ENCODE measurements at regions not wholly inside any gene's neighbourhood (a gene's known extent, or its start where the extent isn't known, plus 50 kb on each side); places are given as distances from the start of the nearest gene placed in this dataset.

DNA sequence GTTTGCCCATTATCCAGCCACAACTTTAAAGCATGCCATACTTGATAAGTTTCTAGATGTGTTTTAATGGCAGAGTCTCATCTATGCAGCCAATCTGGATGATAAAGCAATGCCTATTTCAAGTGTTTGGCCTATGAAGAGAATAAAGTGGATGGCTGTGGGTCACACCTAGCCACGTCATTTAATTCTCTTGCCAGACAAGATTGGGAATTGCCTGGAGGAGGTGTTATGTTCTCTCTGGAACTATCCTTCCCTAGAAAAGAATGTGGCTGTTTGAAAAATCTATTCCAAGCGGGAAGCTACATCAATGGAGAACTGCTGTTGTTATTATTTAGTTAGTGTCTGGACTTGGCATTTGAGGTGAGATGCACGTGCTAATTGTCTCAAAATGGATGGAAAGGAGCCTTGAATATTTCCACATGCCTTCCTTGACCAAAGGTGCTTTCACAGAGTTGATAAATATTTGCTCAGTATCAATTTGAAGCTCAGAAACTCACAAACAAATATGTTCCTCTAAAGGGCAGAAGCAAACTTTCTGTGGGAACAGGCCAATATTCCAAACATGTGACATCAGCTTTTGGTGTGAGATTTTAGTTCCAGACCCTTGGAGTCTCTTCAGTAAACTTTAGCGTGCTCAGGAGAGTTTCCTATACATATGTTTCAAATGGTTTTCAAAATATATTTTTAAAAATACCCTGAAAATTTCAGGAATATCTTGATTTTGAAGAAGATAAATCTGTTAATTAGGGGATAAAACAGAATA is 510.6 kb upstream of the SGO1 start:
- no peak overlapping the region for H3K56ac ChIP-seq (replicated peaks; ENCODE audit: insufficient read length, low read depth, low read length)
- H3K4ac ChIP-seq (replicated peaks; ENCODE audit: insufficient read length, low read depth, low read length): no peak overlapping the region
- no peaks in the 10 kb centered on the region for H3K79me1 ChIP-seq (ENCODE audit: low read depth, low read length)
- no peak overlapping the region for H2BK15ac ChIP-seq (ENCODE audit: low read length)
- H3K4me1 ChIP-seq (replicated peaks in 1 of 4; ENCODE audit: control insufficient read depth in 3 of 4, insufficient read depth in 4 of 4, low read length in 3 of 4): no peaks in the 10 kb centered on the region
- no peaks in the 10 kb centered on the region for H3K9me3 ChIP-seq (ENCODE audit: insufficient read depth in 2 of 2, low read depth in 1 of 2, low read length in 1 of 2)
- H3K4me2 ChIP-seq (ENCODE audit: insufficient read depth in 1 of 2, low read depth in 2 of 2, low read length in 2 of 2): no peak overlapping the region
- H2BK5ac ChIP-seq (ENCODE audit: low read depth, low read length): no peak overlapping the region
- H2AK5ac ChIP-seq (ENCODE audit: low read depth, low read length): no peak overlapping the region
- 93% methylated on average over 4 of the region's 4 CpGs; no CpG with 5 or more reads in 1 of the 2 experiments for WGBS, 2 experiments (ENCODE audit: extremely low coverage in 1 of 2, insufficient coverage in 1 of 2, insufficient read length in 1 of 2, insufficient replicate concordance in 2 of 2, low coverage in 1 of 2, low lambda C conversion rate in 2 of 2, missing lambda C conversion rate in 1 of 2)
- POLR2A ChIA-PET (ENCODE audit: partially characterized antibody): no interaction called here
- DNase-seq (ENCODE audit: low read depth in 1 of 2, low spot score in 2 of 2) (no peak), FAIRE-seq (no peak)
- CTCF ChIA-PET (ENCODE audit: partially characterized antibody): interaction anchor here (1.6 kb wide), 1 partner anchor 185 kb away, joined by 5 read pairs; no protein-coding TSS in a partner anchor
- H2BK12ac ChIP-seq (ENCODE audit: low read depth, low read length): no peak overlapping the region
- no peak overlapping the region for H4K5ac ChIP-seq (ENCODE audit: insufficient read length, low read depth, low read length)
- no peak overlapping the region for H3K14ac ChIP-seq (ENCODE audit: insufficient read length)
- H2BK120ac ChIP-seq (replicated peaks; ENCODE audit: low read depth, low read length): no peak overlapping the region
- no peak overlapping the region for H2BK20ac ChIP-seq (ENCODE audit: low read length)
- H3K79me2 ChIP-seq (ENCODE audit: control insufficient read depth in 1 of 2, insufficient read depth in 2 of 2, low read length in 2 of 2): no peaks in the 10 kb centered on the region
- H4K20me1 ChIP-seq (replicated peaks in 1 of 2; ENCODE audit: control insufficient read depth in 1 of 2, insufficient read depth in 2 of 2, low read length in 2 of 2): no peaks in the 10 kb centered on the region
- H3K18ac ChIP-seq (ENCODE audit: extremely low read depth, low read length): no peak overlapping the region
- no peak overlapping the region; the same call in 1 of the 2 replicates for H3K27ac ChIP-seq (ENCODE audit: low read depth, low read length)
- H4K91ac ChIP-seq (replicated peaks; ENCODE audit: insufficient read length, low read length): no peak overlapping the region
- no peak overlapping the region for H4K8ac ChIP-seq (ENCODE audit: extremely low read depth, insufficient read depth, low read length)
- no peaks in the 10 kb centered on the region for H3K23me2 ChIP-seq (ENCODE audit: low read depth, low read length)
- H3K23ac ChIP-seq (ENCODE audit: insufficient read length): no peak overlapping the region
- H3K36me3 ChIP-seq (ENCODE audit: control insufficient read depth in 2 of 4, insufficient read depth in 4 of 4, low read length in 3 of 4): no peaks in the 10 kb centered on the region
- no peaks in the 10 kb centered on the region for H3K27me3 ChIP-seq (replicated peaks in 1 of 4; ENCODE audit: control insufficient read depth in 3 of 4, extremely low read depth in 1 of 4, insufficient read depth in 3 of 4, low read length in 3 of 4)
- no peak overlapping the region for H2AFZ ChIP-seq (ENCODE audit: low read length)
- H3K4me3 ChIP-seq (ENCODE audit: extremely low read depth in 1 of 4, insufficient read depth in 2 of 4, low read depth in 3 of 4, low read length in 4 of 4): no peak overlapping the region
- H3K9ac ChIP-seq (replicated peaks in 1 of 4; ENCODE audit: extremely low read depth in 1 of 4, low read depth in 3 of 4, low read length in 3 of 4): no peak overlapping the region
- TF ChIP-seq, protein P1, sequence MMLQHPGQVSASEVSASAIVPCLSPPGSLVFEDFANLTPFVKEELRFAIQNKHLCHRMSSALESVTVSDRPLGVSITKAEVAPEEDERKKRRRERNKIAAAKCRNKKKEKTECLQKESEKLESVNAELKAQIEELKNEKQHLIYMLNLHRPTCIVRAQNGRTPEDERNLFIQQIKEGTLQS (IDR thresholded peaks at IDR 0.05; ENCODE audit: insufficient read depth, low read depth, low read length): no peak
- TF ChIP-seq SP4 (IDR thresholded peaks at IDR 0.05; ENCODE audit: low read length) (no peak), SUZ12 (IDR thresholded peaks at IDR 0.05; ENCODE audit: low read length) (no peak), TEAD4 (IDR thresholded peaks at IDR 0.05; ENCODE audit: low read depth, low read length) (no peak), SIX5 (IDR thresholded peaks at IDR 0.05; ENCODE audit: low read depth, low read length) (no peak), CEBPB (IDR thresholded peaks at IDR 0.05; ENCODE audit: low read depth, low read length) (no peak), NANOG (IDR thresholded peaks at IDR 0.05; ENCODE audit: insufficient read depth, low read depth, low read length, poor library complexity, severe bottlenecking) (no peak), SIN3A (conservative IDR thresholded peaks at IDR 0.05 in 1 of 2, IDR thresholded peaks at IDR 0.05 in 1 of 2; ENCODE audit: low read depth in 1 of 2, low read length in 2 of 2) (no peak), NRF1 (IDR thresholded peaks at IDR 0.05; ENCODE audit: low read depth, low read length) (no peak), EGR1 (IDR thresholded peaks at IDR 0.05; ENCODE audit: borderline replicate concordance, low read depth, low read length) (no peak), RBBP5 (IDR thresholded peaks at IDR 0.05; ENCODE audit: borderline replicate concordance, low read depth, low read length) (no peak), MAFK (IDR thresholded peaks at IDR 0.05; ENCODE audit: low read depth, low read length) (no peak), GTF2F1 (IDR thresholded peaks at IDR 0.05; ENCODE audit: borderline replicate concordance, low read depth, low read length) (no peak)
